HL-60 (cell line): ENCODE measurements at regions not wholly inside any gene's neighbourhood (a gene's known extent, or its start where the extent isn't known, plus 50 kb on each side); places are given as distances from the start of the nearest gene placed in this dataset.
A peak's percentile ranks its signal among the peaks of the same experiment; 100 is the strongest.

Experiments used
- DNase-seq, 2 experiments: peaks; one replicate each; pipeline ENCODE4 v3.0.0-alpha.2; 2010 to 2020; ENCODE audit warnings: low read depth in 1 of 2, low spot score in 1 of 2
- H3K27ac ChIP-seq: fragments of 250-450 bp; sonication (Bioruptor Pico); replicated peaks from 2 replicates; pipeline ENCODE4 v1.5.1; 2020; ENCODE audit warnings: mild to moderate bottlenecking, moderate library complexity
- H3K27me3 ChIP-seq: fragments of 250-450 bp; sonication (Bioruptor Pico); 2 replicates; pipeline ENCODE4 v1.5.1; 2021; ENCODE audit warnings: mild to moderate bottlenecking, moderate library complexity; ENCODE audit not compliant: insufficient read depth, poor library complexity, severe bottlenecking
- H3K4me3 ChIP-seq: replicated peaks from 2 replicates; pipeline ENCODE4 v1.5.1; 2011; ENCODE audit warnings: mild to moderate bottlenecking, control low read depth, low read length; ENCODE audit not compliant: insufficient read depth
- CTCF ChIP-seq: IDR thresholded peaks from one replicate; pipeline ENCODE4 v1.5.1; 2011; ENCODE audit warnings: low read length, control low read depth, inconsistent platforms; ENCODE audit not compliant: insufficient read depth
- GABPA ChIP-seq: IDR thresholded peaks from 2 replicates; pipeline ENCODE4 v1.6.1; 2012; ENCODE audit warnings: low read depth
- POLR2AphosphoS5 ChIP-seq: IDR thresholded peaks from 2 replicates; pipeline ENCODE4 v1.6.1; 2012; ENCODE audit warnings: low read depth
- REST ChIP-seq: IDR thresholded peaks from 2 replicates; pipeline ENCODE4 v1.6.1; 2012; ENCODE audit warnings: low read depth; ENCODE audit not compliant: insufficient replicate concordance
- SPI1 ChIP-seq: IDR thresholded peaks from 2 replicates; pipeline ENCODE4 v1.6.1; 2012; ENCODE audit warnings: low read depth, mild to moderate bottlenecking, borderline replicate concordance

GRCh38 chr4:143025081-143025704 lies 159.5 kb upstream of the USP38 start:
- DNase-seq, result peak in 1 of 2 experiments; percentile 24
- TF ChIP-seq SPI1, result no peak
- peak; percentile 21 for TF ChIP-seq CTCF
- no peaks in the 10 kb centered on the region for H3K27me3 ChIP-seq
- H3K4me3 ChIP-seq, result no peak overlapping the region
- H3K27ac ChIP-seq, result no peak overlapping the region

- TF ChIP-seq GABPA (no peak), POLR2AphosphoS5 (no peak), SPI1 (no peak)
- DNase-seq, result no peak
- no peak overlapping the region for H3K27ac ChIP-seq
- no peak overlapping the region for H3K4me3 ChIP-seq
- no peaks in the 10 kb centered on the region for H3K27me3 ChIP-seq
These were observed 158.1 kb upstream of the USP38 start for GRCh38 chr4:143026459-143027170.

- H3K4me3 ChIP-seq, result no peak overlapping the region
- TF ChIP-seq GABPA, result no peak
- TF ChIP-seq REST, result no peak
- no peak for TF ChIP-seq SPI1
- TF ChIP-seq POLR2AphosphoS5, result no peak
- TF ChIP-seq CTCF, result no peak
- no peaks in the 10 kb centered on the region for H3K27me3 ChIP-seq
- H3K27ac ChIP-seq, result no peak overlapping the region
- DNase-seq, result no peak
These were observed 149.1 kb upstream of the USP38 start for GRCh38 chr4:143035661-143036060.

- H3K27ac ChIP-seq, result no peak overlapping the region
- H3K4me3 ChIP-seq, result no peak overlapping the region
- TF ChIP-seq GABPA (no peak), CTCF (no peak), REST (no peak), POLR2AphosphoS5 (no peak), SPI1 (no peak)
- no peak for DNase-seq
- no peaks in the 10 kb centered on the region for H3K27me3 ChIP-seq
These were observed 148.3 kb upstream of the USP38 start for GRCh38 chr4:143036443-143036842.
